SK-N-MC (cell line): ENCODE measurements at regions not wholly inside any gene's neighbourhood (a gene's known extent, or its start where the extent isn't known, plus 50 kb on each side); places are given as distances from the start of the nearest gene placed in this dataset.

Source experiments
- EZH2 ChIP-seq: fragments of 200-600 bp; sonication (generic); IDR thresholded peaks from one replicate; pipeline ENCODE4 v1.6.1; 2017; ENCODE audit warnings: antibody characterized with exemption
- FOXP2 ChIP-seq: optimal IDR thresholded peaks from 2 replicates; pipeline ENCODE3; 2011; ENCODE audit warnings: mild to moderate bottlenecking, moderate library complexity; ENCODE audit not compliant: insufficient read depth; ENCODE audit errors: extremely low read length, control extremely low read depth
- POLR2AphosphoS5 ChIP-seq: IDR thresholded peaks from 2 replicates; pipeline ENCODE4 v1.6.1; 2012; ENCODE audit warnings: mild to moderate bottlenecking, low read depth, low read length, borderline replicate concordance

DNA sequence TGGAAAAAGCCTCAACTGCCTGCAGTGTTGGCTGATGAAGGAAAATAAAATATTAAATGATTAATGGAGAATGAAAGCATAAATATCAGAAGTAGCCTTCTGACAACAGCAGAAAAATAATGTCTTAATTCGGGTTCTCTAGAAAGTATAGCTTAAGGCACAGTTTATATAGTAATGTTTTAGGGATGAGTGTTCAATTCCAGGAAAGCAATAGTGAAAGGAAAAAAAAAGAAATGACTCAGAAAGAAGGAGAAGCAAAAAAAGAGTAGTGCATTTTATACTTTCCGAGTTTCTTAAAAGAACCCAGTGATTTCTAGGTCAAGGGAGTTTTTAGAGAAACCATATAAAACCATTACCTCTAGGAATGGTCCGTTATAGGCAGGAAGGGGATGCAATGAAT is 137.3 kb downstream of the HTR1B start:
- TF ChIP-seq POLR2AphosphoS5 (no peak), EZH2 (no peak), FOXP2 (no peak)
